Fibroblast of lung (primary cell): ENCODE measurements at regions not wholly inside any gene's neighbourhood (a gene's known extent, or its start where the extent isn't known, plus 50 kb on each side); places are given as distances from the start of the nearest gene placed in this dataset.
A peak's percentile ranks its signal among the peaks of the same experiment; 100 is the strongest.

Source experiments
- DNase-seq, 2 donors: peaks; one replicate each; pipeline versions ENCODE4 v3.0.0 to v3.0.0-alpha.2; 2010; ENCODE audit warnings: low read depth in 2 of 2
- H2AFZ ChIP-seq: 2 replicates; pipeline ENCODE4 v1.5.1; 2012; ENCODE audit warnings: low read length, control low read depth, inconsistent platforms
- H3K27ac ChIP-seq: 2 replicates; pipeline ENCODE4 v1.5.1; 2011; ENCODE audit warnings: low read length, control low read depth; ENCODE audit not compliant: insufficient read depth
- H3K27me3 ChIP-seq: 2 replicates; pipeline ENCODE4 v1.5.1; 2011; ENCODE audit warnings: mild to moderate bottlenecking, low read length; ENCODE audit not compliant: control insufficient read depth, insufficient read depth
- H3K36me3 ChIP-seq: 2 replicates; pipeline ENCODE4 v1.5.1; 2011; ENCODE audit warnings: low read length; ENCODE audit not compliant: control insufficient read depth, insufficient read depth
- H3K4me1 ChIP-seq: 2 replicates; pipeline ENCODE4 v1.5.1; 2011; ENCODE audit warnings: low read length; ENCODE audit not compliant: control insufficient read depth, insufficient read depth; ENCODE audit errors: extremely low read depth
- H3K4me2 ChIP-seq: 2 replicates; pipeline ENCODE4 v1.5.1; 2011; ENCODE audit warnings: low read length, control low read depth; ENCODE audit not compliant: insufficient read depth; ENCODE audit errors: extremely low read depth
- H3K4me3 ChIP-seq, 4 experiments: fragments of 200-600 bp in 1 of 4; sonication (generic) in 1 of 4; replicated peaks in 1 of 4; 2 replicates each; pipeline ENCODE4 v1.5.1; 2011 to 2016; ENCODE audit warnings: low read length in 4 of 4, low read depth in 3 of 4, mild to moderate bottlenecking in 3 of 4, control low read depth in 2 of 4, inconsistent platforms in 1 of 4, mixed read lengths in 1 of 4; ENCODE audit not compliant: insufficient read depth in 1 of 4; ENCODE audit errors: control extremely low read depth in 1 of 4
- H3K79me2 ChIP-seq: 2 replicates; pipeline ENCODE4 v1.5.1; 2012; ENCODE audit warnings: mild to moderate bottlenecking, low read length, inconsistent platforms; ENCODE audit not compliant: control insufficient read depth, insufficient read depth
- H3K9ac ChIP-seq: 2 replicates; pipeline ENCODE4 v1.5.1; 2011; ENCODE audit warnings: mild to moderate bottlenecking, low read length, control low read depth; ENCODE audit not compliant: insufficient read depth
- H3K9me3 ChIP-seq: 2 replicates; pipeline ENCODE4 v1.5.1; 2012; ENCODE audit warnings: low read depth, low read length; ENCODE audit not compliant: control insufficient read depth, insufficient read depth
- H4K20me1 ChIP-seq: 2 replicates; pipeline ENCODE4 v1.5.1; 2011; ENCODE audit warnings: low read length; ENCODE audit not compliant: control insufficient read depth, insufficient read depth; ENCODE audit errors: extremely low read depth
- CTCF ChIP-seq, 2 donors: IDR thresholded peaks in 1 of 2; conservative IDR thresholded peaks in 1 of 2; 1 replicate in 1 of 2; 2 replicates in 1 of 2; pipeline ENCODE4 v1.5.1; 2011 to 2012; ENCODE audit warnings: low read length in 2 of 2, control low read depth in 1 of 2, inconsistent platforms in 1 of 2, low read depth in 1 of 2, mild to moderate bottlenecking in 1 of 2
- EZH2 ChIP-seq: IDR thresholded peaks from 2 replicates; pipeline ENCODE4 v1.5.1; 2012; ENCODE audit warnings: low read length, control low read depth, mild to moderate bottlenecking; ENCODE audit errors: missing control alignments

DNA sequence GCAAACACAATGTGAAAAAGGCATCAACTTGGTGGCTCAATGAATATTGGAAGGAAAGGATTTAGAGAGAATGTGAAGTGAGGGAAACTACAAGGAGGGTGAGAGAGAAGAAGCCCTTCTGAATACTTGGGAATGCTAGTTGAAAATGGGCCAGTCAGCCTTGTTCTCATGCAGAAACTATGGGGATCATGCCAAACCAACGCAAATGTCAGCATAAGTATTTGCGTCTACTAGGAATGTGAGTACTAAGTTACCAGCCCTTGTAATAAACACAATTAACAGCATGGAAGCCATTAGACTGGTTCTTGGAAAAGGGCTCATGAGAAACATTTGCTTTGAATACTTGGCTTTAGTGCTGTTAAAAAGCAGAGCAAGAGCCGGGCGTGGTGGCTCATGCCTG, 54.9 kb upstream of the AIG1 start:
- TF ChIP-seq EZH2 (no peak), CTCF (conservative IDR thresholded peaks at IDR 0.05 in 1 of 2, IDR thresholded peaks at IDR 0.05 in 1 of 2; ENCODE audit: low read depth in 1 of 2, low read length in 2 of 2) (no peak)
- Histone ChIP-seq H3K79me2 (no peaks in the 10 kb centered on the region), H3K36me3 (no peaks in the 10 kb centered on the region), H2AFZ (no peak overlapping the region), H3K4me2 (no peak overlapping the region), H3K9me3 (no peaks in the 10 kb centered on the region), H3K4me3 (no peak overlapping the region), H4K20me1 (no peaks in the 10 kb centered on the region), H3K27me3 (no peaks in the 10 kb centered on the region), H3K9ac (no peak overlapping the region), H3K4me1 (no peaks in the 10 kb centered on the region), H3K27ac (no peak overlapping the region)
- DNase-seq = peak in 1 of 2 donors; percentile 21

GRCh38 chr6:143006787-143007186, 53.9 kb upstream of the AIG1 start:
- DNase-seq = no peak
- Histone ChIP-seq H3K27me3 (no peaks in the 10 kb centered on the region), H2AFZ (no peak overlapping the region), H3K4me2 (no peak overlapping the region), H3K36me3 (no peaks in the 10 kb centered on the region), H3K27ac (no peak overlapping the region), H3K9me3 (no peaks in the 10 kb centered on the region), H3K4me1 (no peaks in the 10 kb centered on the region), H3K79me2 (no peaks in the 10 kb centered on the region), H3K4me3 (no peak overlapping the region), H3K9ac (no peak overlapping the region), H4K20me1 (no peaks in the 10 kb centered on the region)
- TF ChIP-seq EZH2 (no peak), CTCF (conservative IDR thresholded peaks at IDR 0.05 in 1 of 2, IDR thresholded peaks at IDR 0.05 in 1 of 2; ENCODE audit: low read depth in 1 of 2, low read length in 2 of 2) (no peak)

GRCh38 chr6:143007646-143008045, 53.0 kb upstream of the AIG1 start:
- H4K20me1 ChIP-seq = no peaks in the 10 kb centered on the region
- no peaks in the 10 kb centered on the region for H3K4me1 ChIP-seq
- DNase-seq = no peak
- H3K9me3 ChIP-seq = no peaks in the 10 kb centered on the region
- TF ChIP-seq CTCF (conservative IDR thresholded peaks at IDR 0.05 in 1 of 2, IDR thresholded peaks at IDR 0.05 in 1 of 2; ENCODE audit: low read depth in 1 of 2, low read length in 2 of 2) (no peak), EZH2 (no peak)
- H3K4me2 ChIP-seq = no peak overlapping the region
- no peak overlapping the region for H3K27ac ChIP-seq
- H3K27me3 ChIP-seq = no peaks in the 10 kb centered on the region
- H3K36me3 ChIP-seq = no peaks in the 10 kb centered on the region
- H3K79me2 ChIP-seq = no peaks in the 10 kb centered on the region
- H3K4me3 ChIP-seq = no peak overlapping the region
- no peak overlapping the region for H2AFZ ChIP-seq
- H3K9ac ChIP-seq = no peak overlapping the region
